C4-2B (cell line): ENCODE measurements at regions not wholly inside any gene's neighbourhood (a gene's known extent, or its start where the extent isn't known, plus 50 kb on each side); places are given as distances from the start of the nearest gene placed in this dataset.

Experiments
- ZFX ChIP-seq: fragments of 450-650 bp; IDR thresholded peaks from 2 replicates; pipeline ENCODE4 v1.6.1; 2017
- TF ChIP-seq, protein P1 (sequence below): fragments of 450-650 bp; conservative IDR thresholded peaks from 2 replicates; pipeline ENCODE4 v1.5.1; 2017; ENCODE audit warnings: mild to moderate bottlenecking

- TF ChIP-seq ZFX = no peak
- TF ChIP-seq, protein P1, sequence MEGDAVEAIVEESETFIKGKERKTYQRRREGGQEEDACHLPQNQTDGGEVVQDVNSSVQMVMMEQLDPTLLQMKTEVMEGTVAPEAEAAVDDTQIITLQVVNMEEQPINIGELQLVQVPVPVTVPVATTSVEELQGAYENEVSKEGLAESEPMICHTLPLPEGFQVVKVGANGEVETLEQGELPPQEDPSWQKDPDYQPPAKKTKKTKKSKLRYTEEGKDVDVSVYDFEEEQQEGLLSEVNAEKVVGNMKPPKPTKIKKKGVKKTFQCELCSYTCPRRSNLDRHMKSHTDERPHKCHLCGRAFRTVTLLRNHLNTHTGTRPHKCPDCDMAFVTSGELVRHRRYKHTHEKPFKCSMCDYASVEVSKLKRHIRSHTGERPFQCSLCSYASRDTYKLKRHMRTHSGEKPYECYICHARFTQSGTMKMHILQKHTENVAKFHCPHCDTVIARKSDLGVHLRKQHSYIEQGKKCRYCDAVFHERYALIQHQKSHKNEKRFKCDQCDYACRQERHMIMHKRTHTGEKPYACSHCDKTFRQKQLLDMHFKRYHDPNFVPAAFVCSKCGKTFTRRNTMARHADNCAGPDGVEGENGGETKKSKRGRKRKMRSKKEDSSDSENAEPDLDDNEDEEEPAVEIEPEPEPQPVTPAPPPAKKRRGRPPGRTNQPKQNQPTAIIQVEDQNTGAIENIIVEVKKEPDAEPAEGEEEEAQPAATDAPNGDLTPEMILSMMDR = no peak
These were observed 237.0 kb downstream of the IDS start for GRCh38 chrX:149267878-149268813.
